HepG2 (cell line): ENCODE measurements at regions not wholly inside any gene's neighbourhood (a gene's known extent, or its start where the extent isn't known, plus 50 kb on each side); places are given as distances from the start of the nearest gene placed in this dataset.

Experiments
- MYC ChIP-seq: sonication (generic); formaldehyde crosslinking; IDR thresholded peaks from 2 replicates; pipeline ENCODE4 v1.9.0; 2021; ENCODE audit warnings: missing genetic modification reagents, borderline replicate concordance
- POLR2AphosphoS5 ChIP-seq: IDR thresholded peaks from 2 replicates; pipeline ENCODE4 v1.6.1; 2012; ENCODE audit warnings: low read depth, low read length
- RBAK ChIP-seq: sonication (generic); formaldehyde crosslinking; IDR thresholded peaks from 2 replicates; pipeline ENCODE4 v1.5.1; 2020; ENCODE audit warnings: mild to moderate bottlenecking, missing genetic modification reagents
- TBP ChIP-seq: sonication (generic); formaldehyde crosslinking; IDR thresholded peaks from 2 replicates; pipeline ENCODE4 v1.5.0; 2020; ENCODE audit warnings: missing genetic modification reagents
- ZFP41 ChIP-seq: sonication (generic); formaldehyde crosslinking; IDR thresholded peaks from 2 replicates; pipeline ENCODE4 v1.4.0; 2020; ENCODE audit warnings: mild to moderate bottlenecking, missing genetic modification reagents, borderline replicate concordance
- ZNF780A ChIP-seq: sonication (generic); formaldehyde crosslinking; IDR thresholded peaks from 2 replicates; pipeline ENCODE4 v1.8.0; 2022; ENCODE audit warnings: mild to moderate bottlenecking, missing genetic modification reagents, moderate library complexity

DNA sequence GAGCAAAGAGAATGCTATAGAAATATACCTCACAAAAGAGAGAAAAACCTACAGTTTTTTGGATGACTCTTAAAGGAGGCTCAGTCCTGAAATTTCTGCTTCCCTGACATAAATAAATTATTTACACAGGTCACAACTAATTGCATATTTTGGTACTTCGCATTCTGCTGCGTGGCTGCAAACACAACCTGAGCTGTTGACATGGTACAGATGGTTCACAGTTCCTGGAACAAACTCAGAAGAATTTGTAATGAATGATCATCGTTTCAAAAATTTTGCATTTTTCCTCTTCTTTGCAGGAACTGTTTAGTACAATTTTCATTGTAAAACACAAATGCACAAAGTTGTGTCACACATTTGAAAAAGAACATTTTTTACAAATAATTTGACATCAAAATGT is 313.7 kb upstream of the SYT1 start:
- TF ChIP-seq MYC (CRISPR knock-in tag) (no peak), TBP (CRISPR knock-in tag) (no peak), POLR2AphosphoS5 (no peak), ZFP41 (CRISPR knock-in tag) (no peak), ZNF780A (no peak), RBAK (CRISPR knock-in tag) (no peak)
